PFSK-1 (cell line): ENCODE measurements at regions not wholly inside any gene's neighbourhood (a gene's known extent, or its start where the extent isn't known, plus 50 kb on each side); places are given as distances from the start of the nearest gene placed in this dataset.

Experiments
- POLR2AphosphoS5 ChIP-seq: IDR thresholded peaks from 2 replicates; pipeline ENCODE4 v1.6.1; 2012; ENCODE audit warnings: low read depth, mild to moderate bottlenecking, control low read depth, low read length, moderate library complexity
- TAF1 ChIP-seq: IDR thresholded peaks from 2 replicates; pipeline ENCODE4 v1.6.1; 2012; ENCODE audit warnings: low read length, control low read depth, borderline replicate concordance; ENCODE audit not compliant: insufficient read depth
- TF ChIP-seq, protein P1 (sequence below), 2 experiments: IDR thresholded peaks; 2 replicates each; pipeline versions ENCODE4 v1.6.1 to v1.8.0; 2011 to 2012; ENCODE audit warnings: low read depth in 2 of 2, low read length in 2 of 2, control low read depth in 1 of 2, inconsistent platforms in 1 of 2, mild to moderate bottlenecking in 1 of 2, moderate library complexity in 1 of 2; ENCODE audit not compliant: insufficient read depth in 1 of 2

DNA sequence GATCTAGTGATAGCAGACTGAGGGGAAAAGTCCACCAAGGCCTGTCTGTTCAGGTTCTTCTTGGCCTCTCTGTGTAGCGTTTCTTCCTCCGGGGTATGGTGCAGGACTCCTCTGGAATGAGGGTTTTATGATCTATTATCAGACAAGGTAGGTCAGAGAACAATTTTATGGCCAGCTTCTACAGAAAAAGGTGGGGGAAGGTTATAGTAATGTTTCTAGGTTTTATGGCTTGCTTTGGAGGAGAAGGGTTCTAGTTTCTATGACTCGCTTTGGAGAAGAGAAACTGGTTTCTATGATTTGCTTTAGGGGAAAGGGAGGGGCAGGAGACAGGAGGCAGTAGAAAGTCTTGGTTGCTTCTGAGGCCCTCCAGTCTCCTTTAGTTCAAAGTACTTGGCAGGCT is 144.8 kb upstream of the LAMA2 start:
- TF ChIP-seq TAF1 (no peak), POLR2AphosphoS5 (no peak)
- TF ChIP-seq, protein P1, sequence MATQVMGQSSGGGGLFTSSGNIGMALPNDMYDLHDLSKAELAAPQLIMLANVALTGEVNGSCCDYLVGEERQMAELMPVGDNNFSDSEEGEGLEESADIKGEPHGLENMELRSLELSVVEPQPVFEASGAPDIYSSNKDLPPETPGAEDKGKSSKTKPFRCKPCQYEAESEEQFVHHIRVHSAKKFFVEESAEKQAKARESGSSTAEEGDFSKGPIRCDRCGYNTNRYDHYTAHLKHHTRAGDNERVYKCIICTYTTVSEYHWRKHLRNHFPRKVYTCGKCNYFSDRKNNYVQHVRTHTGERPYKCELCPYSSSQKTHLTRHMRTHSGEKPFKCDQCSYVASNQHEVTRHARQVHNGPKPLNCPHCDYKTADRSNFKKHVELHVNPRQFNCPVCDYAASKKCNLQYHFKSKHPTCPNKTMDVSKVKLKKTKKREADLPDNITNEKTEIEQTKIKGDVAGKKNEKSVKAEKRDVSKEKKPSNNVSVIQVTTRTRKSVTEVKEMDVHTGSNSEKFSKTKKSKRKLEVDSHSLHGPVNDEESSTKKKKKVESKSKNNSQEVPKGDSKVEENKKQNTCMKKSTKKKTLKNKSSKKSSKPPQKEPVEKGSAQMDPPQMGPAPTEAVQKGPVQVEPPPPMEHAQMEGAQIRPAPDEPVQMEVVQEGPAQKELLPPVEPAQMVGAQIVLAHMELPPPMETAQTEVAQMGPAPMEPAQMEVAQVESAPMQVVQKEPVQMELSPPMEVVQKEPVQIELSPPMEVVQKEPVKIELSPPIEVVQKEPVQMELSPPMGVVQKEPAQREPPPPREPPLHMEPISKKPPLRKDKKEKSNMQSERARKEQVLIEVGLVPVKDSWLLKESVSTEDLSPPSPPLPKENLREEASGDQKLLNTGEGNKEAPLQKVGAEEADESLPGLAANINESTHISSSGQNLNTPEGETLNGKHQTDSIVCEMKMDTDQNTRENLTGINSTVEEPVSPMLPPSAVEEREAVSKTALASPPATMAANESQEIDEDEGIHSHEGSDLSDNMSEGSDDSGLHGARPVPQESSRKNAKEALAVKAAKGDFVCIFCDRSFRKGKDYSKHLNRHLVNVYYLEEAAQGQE (IDR thresholded peaks at IDR 0.05; ENCODE audit: insufficient read depth in 1 of 2, low read depth in 2 of 2, low read length in 2 of 2), result no peak
